ENCODE measurements at regions not wholly inside any gene's neighbourhood (a gene's known extent, or its start where the extent isn't known, plus 50 kb on each side); places are given as distances from the start of the nearest gene placed in this dataset.

DNA sequence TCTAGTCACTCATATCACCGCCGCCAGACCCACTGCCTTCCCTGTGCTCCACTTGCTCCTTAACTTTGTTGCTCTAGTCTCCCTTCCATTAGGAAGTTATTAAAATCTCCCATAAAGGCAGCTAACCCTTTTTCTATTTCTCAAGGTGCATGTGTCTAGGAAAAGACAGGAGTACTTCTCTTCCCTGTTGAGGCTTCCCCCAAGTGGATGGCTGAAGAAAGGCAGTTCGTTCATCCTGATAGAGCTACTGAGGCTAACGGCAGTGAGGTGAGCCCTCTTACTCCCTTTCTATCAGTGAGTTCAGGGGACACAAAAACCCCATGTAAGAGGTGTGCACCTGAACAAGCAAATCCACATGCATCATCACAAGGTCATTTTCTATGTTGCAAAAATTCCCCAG, 397.8 kb downstream of the IGSF11 start:
- no peak for TF ChIP-seq POLR2AphosphoS5 (IDR thresholded peaks at IDR 0.05; ENCODE audit: low read depth, low read length)
- TF ChIP-seq SIN3A (IDR thresholded peaks at IDR 0.05; ENCODE audit: borderline replicate concordance, insufficient read depth, low read length) = no peak
- no peak for TF ChIP-seq TAF1 (IDR thresholded peaks at IDR 0.05; ENCODE audit: borderline replicate concordance, insufficient read depth, low read length)
- TF ChIP-seq, protein P1, sequence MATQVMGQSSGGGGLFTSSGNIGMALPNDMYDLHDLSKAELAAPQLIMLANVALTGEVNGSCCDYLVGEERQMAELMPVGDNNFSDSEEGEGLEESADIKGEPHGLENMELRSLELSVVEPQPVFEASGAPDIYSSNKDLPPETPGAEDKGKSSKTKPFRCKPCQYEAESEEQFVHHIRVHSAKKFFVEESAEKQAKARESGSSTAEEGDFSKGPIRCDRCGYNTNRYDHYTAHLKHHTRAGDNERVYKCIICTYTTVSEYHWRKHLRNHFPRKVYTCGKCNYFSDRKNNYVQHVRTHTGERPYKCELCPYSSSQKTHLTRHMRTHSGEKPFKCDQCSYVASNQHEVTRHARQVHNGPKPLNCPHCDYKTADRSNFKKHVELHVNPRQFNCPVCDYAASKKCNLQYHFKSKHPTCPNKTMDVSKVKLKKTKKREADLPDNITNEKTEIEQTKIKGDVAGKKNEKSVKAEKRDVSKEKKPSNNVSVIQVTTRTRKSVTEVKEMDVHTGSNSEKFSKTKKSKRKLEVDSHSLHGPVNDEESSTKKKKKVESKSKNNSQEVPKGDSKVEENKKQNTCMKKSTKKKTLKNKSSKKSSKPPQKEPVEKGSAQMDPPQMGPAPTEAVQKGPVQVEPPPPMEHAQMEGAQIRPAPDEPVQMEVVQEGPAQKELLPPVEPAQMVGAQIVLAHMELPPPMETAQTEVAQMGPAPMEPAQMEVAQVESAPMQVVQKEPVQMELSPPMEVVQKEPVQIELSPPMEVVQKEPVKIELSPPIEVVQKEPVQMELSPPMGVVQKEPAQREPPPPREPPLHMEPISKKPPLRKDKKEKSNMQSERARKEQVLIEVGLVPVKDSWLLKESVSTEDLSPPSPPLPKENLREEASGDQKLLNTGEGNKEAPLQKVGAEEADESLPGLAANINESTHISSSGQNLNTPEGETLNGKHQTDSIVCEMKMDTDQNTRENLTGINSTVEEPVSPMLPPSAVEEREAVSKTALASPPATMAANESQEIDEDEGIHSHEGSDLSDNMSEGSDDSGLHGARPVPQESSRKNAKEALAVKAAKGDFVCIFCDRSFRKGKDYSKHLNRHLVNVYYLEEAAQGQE (IDR thresholded peaks at IDR 0.05; ENCODE audit: insufficient read depth in 1 of 2, low read depth in 2 of 2, low read length in 2 of 2) = no peak
- no peak for TF ChIP-seq FOXP2 (optimal IDR thresholded peaks at IDR 0.05; ENCODE audit: borderline replicate concordance, extremely low read depth, extremely low read length, insufficient read depth)

Measured in PFSK-1 (cell line).